Lower lobe of right lung (tissue), 2 donors: ENCODE measurements at regions not wholly inside any gene's neighbourhood (a gene's known extent, or its start where the extent isn't known, plus 50 kb on each side); places are given as distances from the start of the nearest gene placed in this dataset.

Experiments
- ATAC-seq, 2 donors: fragments of 200-7000 bp; cut with Tn5 transposase; one replicate each; pipeline ENCODE4 v1.9.1; 2020 to 2022; ENCODE audit warnings: mild to moderate bottlenecking in 2 of 2, moderate library complexity in 2 of 2
- DNase-seq: peaks from one replicate; pipeline ENCODE4 v3.0.0-alpha.2; 2020
- H3K27ac ChIP-seq: fragments of 200-600 bp; one replicate; pipeline ENCODE4 v1.8.0; 2022
- H3K27me3 ChIP-seq: fragments of 200-600 bp; one replicate; pipeline ENCODE4 v1.8.0; 2022; ENCODE audit warnings: low read depth
- H3K36me3 ChIP-seq: fragments of 200-600 bp; one replicate; pipeline ENCODE4 v1.8.0; 2022; ENCODE audit warnings: mild to moderate bottlenecking
- H3K4me1 ChIP-seq: fragments of 200-600 bp; one replicate; pipeline ENCODE4 v1.8.0; 2022
- H3K4me3 ChIP-seq: fragments of 200-600 bp; one replicate; pipeline ENCODE4 v1.8.0; 2022; ENCODE audit warnings: mild to moderate bottlenecking
- H3K9me3 ChIP-seq: fragments of 200-600 bp; one replicate; pipeline ENCODE4 v1.8.0; 2022
- intact Hi-C: fragments of 100-400 bp; cut with DNase I; formaldehyde crosslinking; loops from one replicate; pipeline ENCODE4 v1.11.0; 2022
- TF ChIP-seq, protein P1 (sequence below): fragments of 200-600 bp; IDR thresholded peaks from one replicate; pipeline ENCODE4 v1.8.0; 2022; ENCODE audit warnings: antibody characterized with exemption, mild to moderate bottlenecking
- donor health status: DM: no; HTN: yes; CAD: no; lungs with severe emphysema.

- Histone ChIP-seq H3K9me3 (no peaks in the 10 kb centered on the region), H3K27ac (no peak overlapping the region), H3K36me3 (no peaks in the 10 kb centered on the region), H3K4me3 (no peak overlapping the region), H3K4me1 (no peaks in the 10 kb centered on the region), H3K27me3 (no peaks in the 10 kb centered on the region)
- TF ChIP-seq, protein P1, sequence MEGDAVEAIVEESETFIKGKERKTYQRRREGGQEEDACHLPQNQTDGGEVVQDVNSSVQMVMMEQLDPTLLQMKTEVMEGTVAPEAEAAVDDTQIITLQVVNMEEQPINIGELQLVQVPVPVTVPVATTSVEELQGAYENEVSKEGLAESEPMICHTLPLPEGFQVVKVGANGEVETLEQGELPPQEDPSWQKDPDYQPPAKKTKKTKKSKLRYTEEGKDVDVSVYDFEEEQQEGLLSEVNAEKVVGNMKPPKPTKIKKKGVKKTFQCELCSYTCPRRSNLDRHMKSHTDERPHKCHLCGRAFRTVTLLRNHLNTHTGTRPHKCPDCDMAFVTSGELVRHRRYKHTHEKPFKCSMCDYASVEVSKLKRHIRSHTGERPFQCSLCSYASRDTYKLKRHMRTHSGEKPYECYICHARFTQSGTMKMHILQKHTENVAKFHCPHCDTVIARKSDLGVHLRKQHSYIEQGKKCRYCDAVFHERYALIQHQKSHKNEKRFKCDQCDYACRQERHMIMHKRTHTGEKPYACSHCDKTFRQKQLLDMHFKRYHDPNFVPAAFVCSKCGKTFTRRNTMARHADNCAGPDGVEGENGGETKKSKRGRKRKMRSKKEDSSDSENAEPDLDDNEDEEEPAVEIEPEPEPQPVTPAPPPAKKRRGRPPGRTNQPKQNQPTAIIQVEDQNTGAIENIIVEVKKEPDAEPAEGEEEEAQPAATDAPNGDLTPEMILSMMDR: no peak
- intact Hi-C loops: no loop called here
- DNase-seq: no peak
- ATAC-seq: no peak
Observed at GRCh38 chr3:35385271-35385670, 254.1 kb upstream of the ARPP21 start.

- no peak for DNase-seq
- Histone ChIP-seq H3K9me3 (peaks cover 6% of the 10 kb centered on the region), H3K27me3 (no peaks in the 10 kb centered on the region), H3K4me3 (no peak overlapping the region), H3K27ac (no peak overlapping the region), H3K4me1 (no peaks in the 10 kb centered on the region), H3K36me3 (no peaks in the 10 kb centered on the region)
- intact Hi-C loops: no loop called here
- ATAC-seq: no peak
- TF ChIP-seq, protein P1: no peak
Observed at GRCh38 chr3:35389907-35390306, 249.4 kb upstream of the ARPP21 start.

- H3K4me1 ChIP-seq: no peaks in the 10 kb centered on the region
- no peaks in the 10 kb centered on the region for H3K36me3 ChIP-seq
- no peak overlapping the region for H3K27ac ChIP-seq
- TF ChIP-seq, protein P1: no peak
- ATAC-seq: no peak
- DNase-seq: no peak
- H3K27me3 ChIP-seq: no peaks in the 10 kb centered on the region
- intact Hi-C loops: no loop called here
- peaks cover 6% of the 10 kb centered on the region for H3K9me3 ChIP-seq
- H3K4me3 ChIP-seq: no peak overlapping the region
Observed at GRCh38 chr3:35392187-35392586, 247.1 kb upstream of the ARPP21 start.

- H3K9me3 ChIP-seq: peaks cover 6% of the 10 kb centered on the region
- no peaks in the 10 kb centered on the region for H3K36me3 ChIP-seq
- H3K27ac ChIP-seq: no peak overlapping the region
- no peak for DNase-seq
- intact Hi-C loops: no loop called here
- TF ChIP-seq, protein P1: no peak
- H3K27me3 ChIP-seq: no peaks in the 10 kb centered on the region
- no peak overlapping the region for H3K4me3 ChIP-seq
- no peaks in the 10 kb centered on the region for H3K4me1 ChIP-seq
- peak in 1 of 2 donors; percentile 9 for ATAC-seq
Observed at GRCh38 chr3:35393901-35394799, 245.2 kb upstream of the ARPP21 start.

GRCh38 chr3:35394905-35395304 lies 244.4 kb upstream of the ARPP21 start:
- H3K36me3 ChIP-seq: no peaks in the 10 kb centered on the region

More at GRCh38 chr3:35394905-35395304, 244.4 kb upstream of the ARPP21 start:
- Histone ChIP-seq H3K27me3 (no peaks in the 10 kb centered on the region), H3K4me3 (no peak overlapping the region), H3K27ac (no peak overlapping the region), H3K4me1 (no peaks in the 10 kb centered on the region), H3K9me3 (peaks cover 6% of the 10 kb centered on the region)
- TF ChIP-seq, protein P1: no peak
- ATAC-seq (no peak), DNase-seq (no peak)
- intact Hi-C loops: no loop called here
